Limb (tissue), 2 donors: ENCODE measurements at regions not wholly inside any gene's neighbourhood (a gene's known extent, or its start where the extent isn't known, plus 50 kb on each side); places are given as distances from the start of the nearest gene placed in this dataset.

ENCODE experiments used
- DNase-seq, 2 donors: peaks; one replicate each; pipeline ENCODE4 v3.0.0-alpha.2; 2016; ENCODE audit errors: extremely low spot score in 2 of 2

- no peak for DNase-seq
These were observed 85.2 kb upstream of the IQSEC1 start for GRCh38 chr3:13158408-13158807.

- DNase-seq, result no peak
These were observed 84.8 kb upstream of the IQSEC1 start for GRCh38 chr3:13157986-13158385.

- DNase-seq, result no peak
These were observed 79.8 kb upstream of the IQSEC1 start for GRCh38 chr3:13152826-13153710.

GRCh38 chr3:13150624-13151023 is 77.4 kb upstream of the IQSEC1 start:
- DNase-seq, result peak in 1 of 2 donors; percentile 7

- peak in 1 of 2 donors; percentile 19 for DNase-seq
These were observed 76.3 kb upstream of the IQSEC1 start for GRCh38 chr3:13149330-13150108.

- DNase-seq, result peak in 1 of 2 donors; percentile 12
These were observed 75.5 kb upstream of the IQSEC1 start for GRCh38 chr3:13148561-13149329.

GRCh38 chr3:13148126-13148525 is 74.9 kb upstream of the IQSEC1 start:
- no peak for DNase-seq

- DNase-seq, result no peak
These were observed 74.1 kb upstream of the IQSEC1 start for GRCh38 chr3:13147344-13147743.

GRCh38 chr3:13146643-13147143 is 73.5 kb upstream of the IQSEC1 start:
- DNase-seq, result peak in 1 of 2 donors; percentile 6

- no peak for DNase-seq
These were observed 72.8 kb upstream of the IQSEC1 start for GRCh38 chr3:13145826-13146642.

- DNase-seq, result peak in 1 of 2 donors; percentile 12
These were observed 72.0 kb upstream of the IQSEC1 start for GRCh38 chr3:13145131-13145825.

GRCh38 chr3:13144163-13145023 is 71.2 kb upstream of the IQSEC1 start:
- peak in 1 of 2 donors; percentile 12 for DNase-seq

- peak in 1 of 2 donors; percentile 7 for DNase-seq
These were observed 70.3 kb upstream of the IQSEC1 start for GRCh38 chr3:13143381-13144004.

- peak in 1 of 2 donors; percentile 13 for DNase-seq
These were observed 69.5 kb upstream of the IQSEC1 start for GRCh38 chr3:13142552-13143380.

- peak; percentile 44 to 77 for DNase-seq
These were observed 68.8 kb upstream of the IQSEC1 start for GRCh38 chr3:13141991-13142412.

- no peak for DNase-seq
These were observed 68.0 kb upstream of the IQSEC1 start for GRCh38 chr3:13141183-13141582.

- DNase-seq, result no peak
These were observed 67.4 kb upstream of the IQSEC1 start for GRCh38 chr3:13140596-13140995.
